ENCODE measurements at regions not wholly inside any gene's neighbourhood (a gene's known extent, or its start where the extent isn't known, plus 50 kb on each side); places are given as distances from the start of the nearest gene placed in this dataset.

DNA sequence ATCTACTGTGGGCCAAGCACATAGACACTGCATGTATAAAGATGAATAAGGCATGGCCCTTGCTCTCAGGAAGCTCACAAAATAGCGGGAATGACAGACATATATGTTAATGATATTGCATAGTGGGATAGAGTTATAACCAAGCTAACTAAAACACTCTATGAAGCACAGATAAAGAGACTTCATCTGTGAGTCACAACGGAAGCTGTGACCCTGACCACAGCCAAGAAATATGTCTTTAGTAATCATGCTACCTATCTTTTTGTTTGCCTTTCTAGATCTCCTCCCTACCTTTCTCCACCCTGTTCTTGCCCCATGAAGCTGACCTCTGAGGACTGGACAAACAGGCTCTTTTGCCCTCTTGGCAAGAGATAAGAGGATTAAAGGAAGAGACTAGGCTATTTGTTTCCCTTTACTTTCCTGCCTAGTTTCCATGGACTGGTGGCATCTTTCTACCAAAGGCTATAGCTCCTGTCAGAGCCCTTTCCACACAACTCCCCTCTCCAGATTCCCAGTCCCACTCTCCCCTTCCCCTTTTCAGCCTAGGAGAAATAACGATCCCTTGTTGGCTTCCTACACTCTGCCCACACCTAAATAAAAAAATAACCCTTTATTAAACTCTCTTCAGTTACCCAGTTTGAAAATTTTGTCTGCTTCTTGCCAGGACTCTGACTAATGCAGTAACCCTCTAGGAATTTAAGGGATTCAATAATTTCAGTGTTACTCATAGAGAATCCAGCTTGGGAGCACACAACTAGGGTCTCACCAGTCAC lies 504.9 kb upstream of the MARCKS start:
- Mint-ChIP-seq H3K27me3 (no peaks in the 10 kb centered on the region), H3K9me3 (no peaks in the 10 kb centered on the region), H3K4me3 (no peak overlapping the region), H3K36me3 (ENCODE audit: low read depth) (no peaks in the 10 kb centered on the region), H3K27ac (no peak overlapping the region), H3K4me1 (no peaks in the 10 kb centered on the region)
- CTCF ChIA-PET, result no interaction called here
- DNase-seq, result no peak
- POLR2A ChIA-PET, result no interaction called here

DNA sequence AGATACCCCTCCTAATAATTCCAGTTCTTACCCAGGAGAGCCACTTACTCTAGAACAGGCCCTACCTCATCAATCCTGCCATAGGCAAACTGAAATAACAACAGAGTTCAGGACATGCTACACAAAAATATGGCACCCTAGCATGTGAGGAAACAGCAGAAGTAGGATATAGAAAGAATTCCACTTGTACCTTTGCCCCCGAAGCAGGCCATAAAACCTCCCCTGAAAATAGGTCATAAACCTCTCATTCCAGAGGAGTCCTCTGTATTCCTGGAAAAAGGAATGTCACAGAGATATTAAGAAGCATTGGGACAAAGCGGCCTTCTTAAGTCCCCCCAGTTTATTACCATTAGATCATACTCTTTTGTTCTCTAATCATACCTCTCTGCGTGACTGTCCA lies 504.3 kb upstream of the MARCKS start:
- ChIA-PET POLR2A (no interaction called here), CTCF (no interaction called here)
- Mint-ChIP-seq H3K36me3 (ENCODE audit: low read depth) (no peaks in the 10 kb centered on the region), H3K9me3 (no peaks in the 10 kb centered on the region), H3K27me3 (no peaks in the 10 kb centered on the region), H3K4me1 (no peaks in the 10 kb centered on the region), H3K4me3 (no peak overlapping the region), H3K27ac (no peak overlapping the region)
- DNase-seq, result no peak

DNA sequence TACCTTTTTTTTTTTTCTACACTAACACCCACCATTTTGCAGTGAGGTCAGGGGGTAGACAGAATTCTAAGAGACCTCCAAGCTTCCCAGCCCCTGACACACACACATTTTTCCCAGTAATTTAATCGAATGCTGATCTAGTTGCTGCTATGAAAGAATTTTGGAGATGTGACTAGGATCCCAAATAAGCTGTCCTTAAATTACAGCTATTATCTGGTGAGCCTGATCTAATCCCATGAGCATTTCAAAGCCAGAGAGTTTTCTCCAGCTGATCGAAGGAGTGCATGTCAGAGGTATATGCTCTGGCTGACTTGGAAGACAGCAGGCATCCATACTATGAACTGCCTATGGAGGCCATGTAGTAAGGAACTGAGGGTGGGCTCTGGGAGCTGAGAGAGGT lies 503.8 kb upstream of the MARCKS start:
- H3K4me1 Mint-ChIP-seq, result no peaks in the 10 kb centered on the region
- no peaks in the 10 kb centered on the region for H3K9me3 Mint-ChIP-seq
- DNase-seq, result no peak
- H3K36me3 Mint-ChIP-seq (ENCODE audit: low read depth), result no peaks in the 10 kb centered on the region
- POLR2A ChIA-PET, result no interaction called here
- no peaks in the 10 kb centered on the region for H3K27me3 Mint-ChIP-seq
- CTCF ChIA-PET, result no interaction called here
- no peak overlapping the region for H3K27ac Mint-ChIP-seq
- no peak overlapping the region for H3K4me3 Mint-ChIP-seq

DNA sequence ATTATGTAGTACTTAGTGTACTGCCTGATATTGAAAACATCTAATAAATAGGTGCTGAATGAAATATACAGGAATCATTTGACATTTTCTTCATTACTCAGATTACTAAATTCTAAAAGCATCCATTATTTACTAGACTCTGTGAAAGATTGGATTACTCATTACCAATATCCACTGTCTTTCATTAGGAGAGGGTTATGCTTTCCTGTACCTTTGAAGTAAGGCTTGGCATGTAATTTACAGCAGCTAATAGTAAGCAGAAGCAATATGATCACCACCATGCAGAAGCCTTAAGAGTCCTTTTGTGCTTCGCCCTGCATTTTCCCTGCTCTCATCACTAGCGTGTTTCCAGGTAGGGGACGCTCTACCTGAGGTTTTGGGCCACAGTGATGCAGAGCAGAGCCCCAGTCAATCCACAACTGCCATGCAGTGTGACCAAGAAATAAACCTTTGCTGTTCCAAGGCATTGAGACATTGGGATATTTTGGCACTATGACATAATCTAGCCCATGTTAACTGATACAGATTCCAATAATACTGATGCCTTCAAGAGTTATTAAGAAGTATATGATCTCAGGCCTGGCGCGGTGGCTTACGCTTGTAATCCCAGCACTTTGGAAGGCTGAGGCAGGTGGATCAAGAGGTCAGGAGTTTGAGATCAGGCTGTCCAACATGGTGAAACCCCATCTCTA lies 502.8 kb upstream of the MARCKS start:
- POLR2A ChIA-PET, result no interaction called here
- no peak overlapping the region for H3K4me3 Mint-ChIP-seq
- H3K27me3 Mint-ChIP-seq, result no peaks in the 10 kb centered on the region
- no peak for DNase-seq
- CTCF ChIA-PET, result no interaction called here
- H3K4me1 Mint-ChIP-seq, result no peaks in the 10 kb centered on the region
- no peaks in the 10 kb centered on the region for H3K36me3 Mint-ChIP-seq (ENCODE audit: low read depth)
- no peak overlapping the region for H3K27ac Mint-ChIP-seq
- H3K9me3 Mint-ChIP-seq, result no peaks in the 10 kb centered on the region

DNA sequence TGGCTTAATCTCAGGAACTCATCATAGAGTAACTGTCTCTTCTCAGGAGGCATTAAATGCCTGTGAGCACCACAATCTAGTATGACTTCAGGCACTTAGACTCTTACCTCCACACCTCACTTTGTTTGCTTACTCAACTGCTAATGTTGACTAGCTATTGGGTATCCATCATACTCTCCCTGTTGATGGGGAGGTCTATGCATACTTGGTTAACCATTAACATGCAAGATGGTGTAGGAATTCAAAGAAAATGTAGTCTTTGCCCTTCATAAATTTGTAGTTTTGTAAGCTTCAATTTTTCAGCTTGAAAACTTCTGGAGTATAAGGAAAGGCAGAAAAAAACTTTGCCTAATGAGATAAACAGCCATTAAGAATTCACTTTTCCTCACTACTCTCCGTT lies 501.0 kb upstream of the MARCKS start:
- Mint-ChIP-seq H3K4me3 (no peak overlapping the region), H3K9me3 (no peaks in the 10 kb centered on the region), H3K27ac (no peak overlapping the region), H3K4me1 (no peaks in the 10 kb centered on the region), H3K27me3 (no peaks in the 10 kb centered on the region), H3K36me3 (ENCODE audit: low read depth) (no peaks in the 10 kb centered on the region)
- POLR2A ChIA-PET, result no interaction called here
- CTCF ChIA-PET, result no interaction called here
- no peak for DNase-seq

DNA sequence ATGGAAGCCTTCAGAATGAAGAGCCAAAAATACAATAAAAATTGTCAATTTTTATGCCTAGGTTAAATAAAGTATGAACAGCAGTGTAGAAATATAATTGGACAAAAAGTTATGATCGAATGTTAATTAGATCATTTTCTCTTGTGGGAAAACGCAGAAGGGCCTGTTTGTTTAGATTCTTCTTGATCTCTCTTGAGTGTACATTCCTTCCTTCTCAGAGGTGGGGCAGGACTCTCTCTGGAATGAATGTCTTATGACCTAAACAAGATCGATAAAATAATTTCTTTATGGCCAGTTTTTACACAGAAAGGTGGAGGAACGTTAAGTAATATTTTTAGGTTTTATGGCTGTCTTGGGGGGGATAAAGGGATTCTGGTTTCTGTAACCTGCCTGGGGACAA lies 500.1 kb upstream of the MARCKS start:
- POLR2A ChIA-PET, result no interaction called here

DNA sequence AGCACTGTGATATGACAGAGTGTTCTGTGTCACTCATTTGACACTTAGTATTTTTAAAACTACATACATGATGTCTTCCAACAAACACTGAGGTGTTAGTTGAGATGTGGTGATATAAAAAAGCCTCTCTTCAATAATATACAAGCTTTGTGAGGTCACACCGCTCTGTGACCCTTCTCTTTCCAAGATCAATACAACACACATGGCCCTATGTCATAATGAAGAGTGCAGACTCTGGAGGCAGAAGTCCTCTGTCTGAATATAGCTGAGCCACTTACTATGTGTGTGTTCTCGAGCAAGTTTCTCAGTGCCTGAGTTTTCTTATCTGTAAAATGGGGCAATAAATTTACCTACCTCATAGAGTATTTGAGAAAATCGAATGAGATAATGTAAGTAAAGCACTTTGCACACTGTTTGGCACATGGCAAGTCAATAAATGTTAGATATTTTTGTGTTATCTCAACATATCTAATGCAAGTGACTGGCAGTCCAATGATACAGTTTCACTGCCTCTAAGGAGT lies 499.0 kb upstream of the MARCKS start:
- H3K27me3 Mint-ChIP-seq, result no peaks in the 10 kb centered on the region
- no peaks in the 10 kb centered on the region for H3K36me3 Mint-ChIP-seq (ENCODE audit: low read depth)
- no peak overlapping the region for H3K27ac Mint-ChIP-seq
- no peaks in the 10 kb centered on the region for H3K9me3 Mint-ChIP-seq
- POLR2A ChIA-PET, result no interaction called here
- CTCF ChIA-PET, result no interaction called here
- H3K4me3 Mint-ChIP-seq, result no peak overlapping the region
- no peaks in the 10 kb centered on the region for H3K4me1 Mint-ChIP-seq
- DNase-seq, result no peak

More for the DNA sequence above, 500.1 kb upstream of the MARCKS start:
- H3K27me3 Mint-ChIP-seq, result no peaks in the 10 kb centered on the region
- no peaks in the 10 kb centered on the region for H3K9me3 Mint-ChIP-seq
- DNase-seq, result no peak
- H3K4me3 Mint-ChIP-seq, result no peak overlapping the region
- no peak overlapping the region for H3K27ac Mint-ChIP-seq
- CTCF ChIA-PET, result no interaction called here
- H3K4me1 Mint-ChIP-seq, result no peaks in the 10 kb centered on the region
- H3K36me3 Mint-ChIP-seq (ENCODE audit: low read depth), result no peaks in the 10 kb centered on the region

DNA sequence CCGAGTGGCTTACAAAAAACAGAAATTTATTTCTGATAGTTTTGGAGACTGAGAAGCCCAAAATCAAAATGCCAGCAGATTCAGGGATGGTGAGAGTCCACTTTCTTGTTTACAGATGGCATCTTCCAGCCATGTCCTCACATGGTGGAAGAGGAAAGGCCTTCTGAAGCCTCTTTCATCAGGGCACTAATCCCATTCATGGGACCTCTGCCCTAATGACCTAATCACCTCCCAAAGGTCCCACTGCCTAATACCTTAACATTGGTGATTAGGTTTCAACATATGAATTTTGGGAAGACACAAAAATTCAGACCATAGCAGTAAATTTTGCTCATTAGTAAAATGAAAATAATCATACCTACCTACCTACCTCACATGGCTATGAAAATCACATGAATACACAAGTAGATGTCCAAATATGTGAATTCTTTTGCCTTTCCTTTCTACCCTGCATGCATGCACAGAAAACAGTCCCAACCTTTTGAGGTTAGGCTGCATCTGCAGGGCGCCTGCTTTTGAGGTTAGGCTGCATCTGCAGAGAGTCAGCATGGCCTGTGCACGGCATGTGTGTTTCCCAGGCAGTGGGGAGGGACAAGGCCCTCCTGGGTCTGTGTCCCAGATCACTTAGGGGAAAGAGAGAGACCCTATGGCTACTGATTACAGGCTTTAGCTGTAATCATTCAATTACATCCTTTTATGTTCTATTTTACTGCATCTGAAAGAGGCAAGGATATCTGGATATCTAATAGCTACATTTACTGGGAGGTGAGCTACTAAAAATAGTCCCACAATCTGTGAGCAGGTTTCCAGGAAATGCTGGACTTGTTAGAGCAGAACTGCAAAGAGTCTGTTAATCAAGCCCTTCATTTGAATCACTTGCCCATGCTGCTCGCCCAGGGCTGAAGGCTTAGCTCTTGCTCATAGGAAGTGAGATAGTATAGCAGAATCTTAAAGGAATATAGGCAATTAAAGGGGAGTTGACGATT lies 497.7 kb upstream of the MARCKS start:
- H3K27me3 Mint-ChIP-seq, result no peaks in the 10 kb centered on the region
- no peaks in the 10 kb centered on the region for H3K4me1 Mint-ChIP-seq
- no peak for DNase-seq
- no peaks in the 10 kb centered on the region for H3K36me3 Mint-ChIP-seq (ENCODE audit: low read depth)
- H3K27ac Mint-ChIP-seq, result no peak overlapping the region
- ChIA-PET CTCF (no interaction called here), POLR2A (no interaction called here)
- no peak overlapping the region for H3K4me3 Mint-ChIP-seq
- no peaks in the 10 kb centered on the region for H3K9me3 Mint-ChIP-seq

DNA sequence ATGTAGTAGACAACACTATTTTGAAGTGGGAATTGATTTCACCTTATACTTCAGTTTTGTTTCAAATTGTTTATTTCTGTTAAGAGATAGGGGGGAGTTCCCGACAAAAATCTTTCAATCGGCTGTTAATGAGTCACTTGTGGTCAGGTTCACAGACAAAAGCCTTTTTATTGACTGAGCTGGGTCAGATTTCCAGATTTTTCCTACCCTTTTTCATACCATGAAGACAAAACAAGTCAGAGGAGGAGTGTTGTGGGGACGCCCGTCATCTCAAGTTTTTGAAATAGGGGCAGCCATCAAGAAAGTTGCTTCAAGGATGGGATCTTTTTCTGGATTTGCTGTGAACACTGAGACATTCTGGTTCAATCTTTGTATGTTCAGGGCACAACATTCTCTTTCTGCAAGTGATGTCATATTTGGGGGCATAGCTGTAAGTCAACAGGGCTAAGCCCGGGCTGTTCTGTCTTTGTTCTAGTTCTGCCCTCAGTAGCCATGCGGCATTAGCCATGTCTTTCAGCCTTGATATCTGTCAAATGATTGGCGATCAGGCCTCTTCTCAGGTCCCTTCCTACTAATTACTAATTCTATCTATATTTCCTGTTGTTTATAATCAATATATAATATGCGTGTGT lies 496.0 kb upstream of the MARCKS start:
- Mint-ChIP-seq H3K4me3 (no peak overlapping the region), H3K9me3 (no peaks in the 10 kb centered on the region), H3K36me3 (ENCODE audit: low read depth) (no peaks in the 10 kb centered on the region), H3K4me1 (no peaks in the 10 kb centered on the region), H3K27me3 (no peaks in the 10 kb centered on the region), H3K27ac (no peak overlapping the region)
- ChIA-PET CTCF (no interaction called here), POLR2A (no interaction called here)
- DNase-seq, result no peak

DNA sequence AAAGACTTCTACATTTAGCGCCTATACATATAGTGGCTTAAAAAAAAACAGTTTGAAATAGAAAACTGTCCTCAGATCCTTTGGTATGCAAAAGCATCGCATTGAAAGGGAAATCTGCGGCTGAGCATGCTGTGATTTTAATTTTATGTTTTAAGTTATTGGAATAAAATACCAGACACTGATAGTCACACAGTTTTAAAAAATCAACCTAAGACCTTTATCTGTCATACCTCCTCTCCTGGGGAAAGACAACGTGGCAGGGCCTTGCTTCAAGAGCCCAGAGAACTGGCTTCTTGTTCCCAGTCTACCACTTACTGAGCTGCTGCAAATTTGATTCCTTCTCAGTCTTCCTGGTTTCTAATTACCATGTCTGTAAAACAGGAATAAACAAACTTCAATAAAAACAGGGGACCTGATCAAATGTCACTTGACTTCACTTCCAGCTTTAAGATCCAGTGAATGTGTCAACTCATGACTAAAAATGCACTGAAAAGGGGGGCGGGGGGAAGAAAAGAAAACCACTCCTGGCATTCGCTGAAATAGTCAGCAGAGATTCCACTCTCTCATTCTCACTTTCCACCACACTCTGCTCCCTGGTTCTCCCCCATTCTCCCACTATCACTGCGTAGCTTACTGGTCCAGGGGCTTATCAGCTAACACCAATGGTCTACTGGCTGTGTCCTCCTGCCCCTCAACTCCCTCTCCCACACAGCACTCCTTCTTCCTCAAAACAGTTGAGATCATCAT lies 494.7 kb upstream of the MARCKS start:
- no peak overlapping the region for H3K4me3 Mint-ChIP-seq
- no peak overlapping the region for H3K27ac Mint-ChIP-seq
- ChIA-PET CTCF (no interaction called here), POLR2A (no interaction called here)
- no peaks in the 10 kb centered on the region for H3K27me3 Mint-ChIP-seq
- H3K4me1 Mint-ChIP-seq, result no peaks in the 10 kb centered on the region
- no peak for DNase-seq
- H3K36me3 Mint-ChIP-seq (ENCODE audit: low read depth), result no peaks in the 10 kb centered on the region
- no peaks in the 10 kb centered on the region for H3K9me3 Mint-ChIP-seq

DNA sequence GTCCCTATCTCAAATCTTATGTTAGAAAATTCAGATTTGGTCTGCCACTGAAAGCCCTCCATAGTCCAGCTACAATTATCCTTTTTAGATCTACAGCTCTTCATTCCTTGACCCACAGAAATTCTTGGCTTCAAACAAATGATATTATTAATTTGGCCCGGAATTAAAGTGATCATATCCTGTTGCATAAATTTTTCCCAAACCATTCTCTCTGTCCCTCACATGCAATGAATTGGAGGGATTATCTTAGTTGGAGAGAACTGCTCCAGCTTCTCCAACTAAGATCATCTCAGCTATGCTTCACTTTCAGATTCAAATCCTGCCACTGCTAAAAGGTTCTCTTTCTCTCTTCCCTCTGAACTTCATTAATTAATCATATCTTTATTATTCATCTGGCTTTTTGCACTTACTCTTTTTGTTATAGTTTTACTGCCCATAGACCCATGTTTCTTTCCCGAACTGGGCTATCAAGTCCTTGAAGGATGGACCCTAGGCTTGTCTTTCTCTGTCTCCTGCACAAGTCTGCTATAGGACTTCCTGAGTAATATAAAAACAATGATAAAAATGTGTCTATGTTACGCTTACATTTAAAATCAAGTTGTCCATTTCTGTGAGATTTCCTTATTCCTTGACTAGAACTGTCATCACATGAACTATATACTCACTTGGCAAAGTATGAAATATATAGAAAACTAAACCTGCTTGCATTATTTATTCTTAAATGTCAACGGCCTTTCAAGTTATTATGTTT lies 493.9 kb upstream of the MARCKS start:
- no peak for DNase-seq
- CTCF ChIA-PET, result no interaction called here
- H3K27ac Mint-ChIP-seq, result no peak overlapping the region
- no peaks in the 10 kb centered on the region for H3K4me1 Mint-ChIP-seq
- POLR2A ChIA-PET, result no interaction called here
- H3K27me3 Mint-ChIP-seq, result no peaks in the 10 kb centered on the region
- no peaks in the 10 kb centered on the region for H3K36me3 Mint-ChIP-seq (ENCODE audit: low read depth)
- H3K9me3 Mint-ChIP-seq, result no peaks in the 10 kb centered on the region
- no peak overlapping the region for H3K4me3 Mint-ChIP-seq

DNA sequence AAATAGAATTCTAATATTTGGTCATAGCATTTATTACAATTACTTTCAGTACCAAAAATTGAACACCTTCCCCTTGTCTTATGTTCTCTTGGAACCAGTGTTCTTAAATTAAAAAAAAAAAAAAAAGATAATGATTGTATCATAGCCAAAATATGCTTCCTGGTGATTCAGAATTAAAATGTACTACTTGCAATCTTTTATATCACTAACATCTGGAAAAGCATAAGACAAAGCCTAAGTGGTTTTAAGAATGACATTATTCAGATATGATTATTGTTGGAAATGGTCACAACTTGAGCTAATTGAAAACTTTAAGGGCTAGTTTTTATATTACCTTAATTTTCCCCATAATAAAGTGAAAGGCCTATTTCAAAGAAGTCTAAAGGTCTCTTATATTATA lies 493.3 kb upstream of the MARCKS start:
- ChIA-PET CTCF (no interaction called here), POLR2A (no interaction called here)
- no peaks in the 10 kb centered on the region for H3K4me1 Mint-ChIP-seq
- H3K27me3 Mint-ChIP-seq, result no peaks in the 10 kb centered on the region
- H3K36me3 Mint-ChIP-seq (ENCODE audit: low read depth), result no peaks in the 10 kb centered on the region
- H3K27ac Mint-ChIP-seq, result no peak overlapping the region
- no peak overlapping the region for H3K4me3 Mint-ChIP-seq
- H3K9me3 Mint-ChIP-seq, result no peaks in the 10 kb centered on the region
- no peak for DNase-seq
